ENCODE measurements at regions not wholly inside any gene's neighbourhood (a gene's known extent, or its start where the extent isn't known, plus 50 kb on each side); places are given as distances from the start of the nearest gene placed in this dataset.

DNA sequence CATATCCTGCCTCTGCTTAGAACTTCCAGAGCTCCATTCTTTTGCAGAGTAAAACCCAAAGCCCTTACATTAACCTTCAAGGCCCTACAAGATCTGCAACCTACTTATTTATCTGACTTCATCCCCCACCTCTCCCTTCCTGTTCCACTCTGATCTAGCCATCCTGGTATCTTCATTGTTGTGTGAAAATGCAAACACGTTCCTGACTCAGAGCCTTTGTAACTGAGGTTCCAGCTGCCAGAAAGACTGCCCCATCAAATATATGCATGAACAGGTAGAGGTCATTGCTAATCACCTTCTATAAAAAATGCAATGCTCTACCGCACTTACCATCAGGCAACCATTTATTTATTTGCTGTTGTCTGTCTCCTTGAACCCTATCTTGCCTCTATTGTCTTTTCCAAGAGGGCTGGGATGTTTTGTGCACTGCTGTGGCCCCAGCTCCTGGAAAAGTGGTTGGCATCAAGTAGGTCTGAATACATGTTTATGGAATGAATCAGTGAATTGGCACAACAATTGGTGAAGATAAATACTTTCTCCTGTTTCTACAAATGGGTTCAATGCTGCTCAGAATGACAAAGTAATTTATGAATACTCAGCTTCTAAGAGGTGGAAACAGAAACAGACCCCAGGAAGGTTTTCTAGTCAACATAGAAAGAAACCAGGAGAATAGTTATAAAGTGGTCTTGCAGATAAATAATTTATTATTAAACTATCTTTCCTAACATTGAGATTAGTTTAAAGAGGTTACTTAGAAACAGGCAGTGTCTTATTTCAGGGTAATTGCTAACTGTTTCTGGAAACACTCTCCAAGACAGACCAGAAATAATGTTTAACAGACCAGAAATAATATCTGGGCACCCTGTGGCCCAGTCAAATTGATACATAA, 230.6 kb upstream of the CD180 start:
- WGBS, result 87% methylated on average over 2 of the region's 2 CpGs
- no peak overlapping the region for H3K9ac ChIP-seq (ENCODE audit: low read depth in 1 of 2, low read length in 2 of 2)
- TF ChIP-seq FOXA2 (IDR thresholded peaks at IDR 0.05) (no peak), JUND (IDR thresholded peaks at IDR 0.05) (no peak), TAF1 (conservative IDR thresholded peaks at IDR 0.05) (no peak), NR2F2 (IDR thresholded peaks at IDR 0.05) (no peak), HNF4G (IDR thresholded peaks at IDR 0.05) (no peak), REST (IDR thresholded peaks at IDR 0.05) (no peak), RAD21 (IDR thresholded peaks at IDR 0.05) (no peak), FOXA1 (IDR thresholded peaks at IDR 0.05) (no peak), SP1 (IDR thresholded peaks at IDR 0.05) (no peak), EGR1 (IDR thresholded peaks at IDR 0.05; ENCODE audit: low read depth in 2 of 2) (no peak), HNF4A (conservative IDR thresholded peaks at IDR 0.05) (no peak), RXRA (IDR thresholded peaks at IDR 0.05) (no peak), GABPA (IDR thresholded peaks at IDR 0.05 in 1 of 2, conservative IDR thresholded peaks at IDR 0.05 in 1 of 2) (no peak), YY1 (IDR thresholded peaks at IDR 0.05) (no peak)
- TF ChIP-seq, protein P1, sequence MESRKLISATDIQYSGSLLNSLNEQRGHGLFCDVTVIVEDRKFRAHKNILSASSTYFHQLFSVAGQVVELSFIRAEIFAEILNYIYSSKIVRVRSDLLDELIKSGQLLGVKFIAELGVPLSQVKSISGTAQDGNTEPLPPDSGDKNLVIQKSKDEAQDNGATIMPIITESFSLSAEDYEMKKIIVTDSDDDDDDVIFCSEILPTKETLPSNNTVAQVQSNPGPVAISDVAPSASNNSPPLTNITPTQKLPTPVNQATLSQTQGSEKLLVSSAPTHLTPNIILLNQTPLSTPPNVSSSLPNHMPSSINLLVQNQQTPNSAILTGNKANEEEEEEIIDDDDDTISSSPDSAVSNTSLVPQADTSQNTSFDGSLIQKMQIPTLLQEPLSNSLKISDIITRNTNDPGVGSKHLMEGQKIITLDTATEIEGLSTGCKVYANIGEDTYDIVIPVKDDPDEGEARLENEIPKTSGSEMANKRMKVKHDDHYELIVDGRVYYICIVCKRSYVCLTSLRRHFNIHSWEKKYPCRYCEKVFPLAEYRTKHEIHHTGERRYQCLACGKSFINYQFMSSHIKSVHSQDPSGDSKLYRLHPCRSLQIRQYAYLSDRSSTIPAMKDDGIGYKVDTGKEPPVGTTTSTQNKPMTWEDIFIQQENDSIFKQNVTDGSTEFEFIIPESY (IDR thresholded peaks at IDR 0.05), result no peak
- TF ChIP-seq, protein P2, sequence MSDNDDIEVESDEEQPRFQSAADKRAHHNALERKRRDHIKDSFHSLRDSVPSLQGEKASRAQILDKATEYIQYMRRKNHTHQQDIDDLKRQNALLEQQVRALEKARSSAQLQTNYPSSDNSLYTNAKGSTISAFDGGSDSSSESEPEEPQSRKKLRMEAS (IDR thresholded peaks at IDR 0.05), result no peak
- TF ChIP-seq, protein P3, sequence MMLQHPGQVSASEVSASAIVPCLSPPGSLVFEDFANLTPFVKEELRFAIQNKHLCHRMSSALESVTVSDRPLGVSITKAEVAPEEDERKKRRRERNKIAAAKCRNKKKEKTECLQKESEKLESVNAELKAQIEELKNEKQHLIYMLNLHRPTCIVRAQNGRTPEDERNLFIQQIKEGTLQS (IDR thresholded peaks at IDR 0.05), result no peak
- TF ChIP-seq, protein P4, sequence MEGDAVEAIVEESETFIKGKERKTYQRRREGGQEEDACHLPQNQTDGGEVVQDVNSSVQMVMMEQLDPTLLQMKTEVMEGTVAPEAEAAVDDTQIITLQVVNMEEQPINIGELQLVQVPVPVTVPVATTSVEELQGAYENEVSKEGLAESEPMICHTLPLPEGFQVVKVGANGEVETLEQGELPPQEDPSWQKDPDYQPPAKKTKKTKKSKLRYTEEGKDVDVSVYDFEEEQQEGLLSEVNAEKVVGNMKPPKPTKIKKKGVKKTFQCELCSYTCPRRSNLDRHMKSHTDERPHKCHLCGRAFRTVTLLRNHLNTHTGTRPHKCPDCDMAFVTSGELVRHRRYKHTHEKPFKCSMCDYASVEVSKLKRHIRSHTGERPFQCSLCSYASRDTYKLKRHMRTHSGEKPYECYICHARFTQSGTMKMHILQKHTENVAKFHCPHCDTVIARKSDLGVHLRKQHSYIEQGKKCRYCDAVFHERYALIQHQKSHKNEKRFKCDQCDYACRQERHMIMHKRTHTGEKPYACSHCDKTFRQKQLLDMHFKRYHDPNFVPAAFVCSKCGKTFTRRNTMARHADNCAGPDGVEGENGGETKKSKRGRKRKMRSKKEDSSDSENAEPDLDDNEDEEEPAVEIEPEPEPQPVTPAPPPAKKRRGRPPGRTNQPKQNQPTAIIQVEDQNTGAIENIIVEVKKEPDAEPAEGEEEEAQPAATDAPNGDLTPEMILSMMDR (IDR thresholded peaks at IDR 0.05; ENCODE audit: low read depth, low read length, missing input control), result no peak
- no peaks in the 10 kb centered on the region for H3K9me3 ChIP-seq (ENCODE audit: control insufficient read depth in 4 of 4, low read length in 3 of 4)
- no peak overlapping the region for H3K27ac ChIP-seq (ENCODE audit: low read depth in 1 of 2, low read length in 2 of 2)
- no peaks in the 10 kb centered on the region for H3K27me3 ChIP-seq (ENCODE audit: control insufficient read depth in 4 of 4, insufficient read depth in 4 of 4, low read length in 3 of 4)
- no peaks in the 10 kb centered on the region for H3K36me3 ChIP-seq (ENCODE audit: control insufficient read depth in 4 of 4, insufficient read depth in 3 of 4, low read depth in 1 of 4, low read length in 3 of 4)
- H3K4me1 ChIP-seq (ENCODE audit: control insufficient read depth in 4 of 4, insufficient read depth in 4 of 4, low read length in 3 of 4), result no peaks in the 10 kb centered on the region
- DNase-seq (ENCODE audit: low spot score), result no peak
- no peak overlapping the region for H3K4me3 ChIP-seq (ENCODE audit: low read depth in 1 of 3, low read length in 3 of 3)

Data from liver (tissue), 8 donors.